Spleen (tissue), 7 donors: ENCODE measurements at regions not wholly inside any gene's neighbourhood (a gene's known extent, or its start where the extent isn't known, plus 50 kb on each side); places are given as distances from the start of the nearest gene placed in this dataset.

ENCODE experiments used
- CTCF ChIP-seq, 11 experiments: fragments of 200-600 bp in 7 of 11; fragments of 450-650 bp in 4 of 11; sonication (generic) in 4 of 11; IDR thresholded peaks in 8 of 11; conservative IDR thresholded peaks in 3 of 11; 1 replicate in 7 of 11; 2 replicates in 4 of 11; pipeline versions ENCODE4 v1.4.0 to v1.8.0; 2016 to 2021; ENCODE audit warnings: antibody characterized with exemption in 11 of 11, inconsistent platforms in 4 of 11, mild to moderate bottlenecking in 1 of 11
- POLR2A ChIP-seq, 3 donors: fragments of 450-650 bp; IDR thresholded peaks; one replicate each; pipeline ENCODE4 v1.5.1; 2017; ENCODE audit warnings: antibody characterized with exemption in 3 of 3, mild to moderate bottlenecking in 1 of 3
- donor health status: DM: no; HTN: no; CAD: no; lungs with moderate emphysema.
- donor health status: DM: no; HTN: no; CAD: no.
- donor health status: DM: no; HTN: no; CAD: no.

- TF ChIP-seq CTCF (IDR thresholded peaks at IDR 0.05 in 8 of 11, conservative IDR thresholded peaks at IDR 0.05 in 3 of 11) (no peak), POLR2A (IDR thresholded peaks at IDR 0.05) (no peak)
Observed at GRCh38 chr5:148760945-148761638, 65.3 kb upstream of the ADRB2 start.
